ENCODE measurements at regions not wholly inside any gene's neighbourhood (a gene's known extent, or its start where the extent isn't known, plus 50 kb on each side); places are given as distances from the start of the nearest gene placed in this dataset.
"Not testable (repeated sequence)": the region's sequence is repeated elsewhere in the genome, so short reads cannot be mapped to it uniquely, and the experiment has no call there.

DNA sequence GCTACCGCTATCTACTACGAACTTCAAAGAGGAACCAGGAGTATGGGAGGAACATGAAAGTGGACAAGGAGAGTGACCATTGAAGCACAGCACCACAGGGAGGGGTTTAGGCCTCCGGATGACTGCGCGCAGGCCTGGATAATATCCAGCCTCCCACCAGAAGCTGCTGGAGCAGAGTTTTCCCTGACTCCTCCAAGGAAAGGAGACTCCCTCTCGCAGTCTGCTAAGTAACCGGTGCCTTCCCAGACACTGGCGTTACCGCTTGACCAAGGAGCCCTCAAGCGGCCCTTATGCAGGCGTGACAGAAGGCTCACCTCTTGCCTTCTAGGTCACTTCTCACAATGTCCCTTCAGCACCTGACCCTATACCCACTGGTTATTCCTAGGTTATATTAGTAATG, 64.2 kb upstream of the BTG3 start:
- TF ChIP-seq, protein P1, sequence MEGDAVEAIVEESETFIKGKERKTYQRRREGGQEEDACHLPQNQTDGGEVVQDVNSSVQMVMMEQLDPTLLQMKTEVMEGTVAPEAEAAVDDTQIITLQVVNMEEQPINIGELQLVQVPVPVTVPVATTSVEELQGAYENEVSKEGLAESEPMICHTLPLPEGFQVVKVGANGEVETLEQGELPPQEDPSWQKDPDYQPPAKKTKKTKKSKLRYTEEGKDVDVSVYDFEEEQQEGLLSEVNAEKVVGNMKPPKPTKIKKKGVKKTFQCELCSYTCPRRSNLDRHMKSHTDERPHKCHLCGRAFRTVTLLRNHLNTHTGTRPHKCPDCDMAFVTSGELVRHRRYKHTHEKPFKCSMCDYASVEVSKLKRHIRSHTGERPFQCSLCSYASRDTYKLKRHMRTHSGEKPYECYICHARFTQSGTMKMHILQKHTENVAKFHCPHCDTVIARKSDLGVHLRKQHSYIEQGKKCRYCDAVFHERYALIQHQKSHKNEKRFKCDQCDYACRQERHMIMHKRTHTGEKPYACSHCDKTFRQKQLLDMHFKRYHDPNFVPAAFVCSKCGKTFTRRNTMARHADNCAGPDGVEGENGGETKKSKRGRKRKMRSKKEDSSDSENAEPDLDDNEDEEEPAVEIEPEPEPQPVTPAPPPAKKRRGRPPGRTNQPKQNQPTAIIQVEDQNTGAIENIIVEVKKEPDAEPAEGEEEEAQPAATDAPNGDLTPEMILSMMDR (IDR thresholded peaks at IDR 0.05) = not testable (repeated sequence)
- not testable (repeated sequence) for TF ChIP-seq POLR2A (IDR thresholded peaks at IDR 0.05)
